Retinal pigment epithelial cell (primary cell): ENCODE measurements at regions not wholly inside any gene's neighbourhood (a gene's known extent, or its start where the extent isn't known, plus 50 kb on each side); places are given as distances from the start of the nearest gene placed in this dataset.
A peak's percentile ranks its signal among the peaks of the same experiment; 100 is the strongest.

Experiments
- DNase-seq: peaks from one replicate; pipeline ENCODE4 v3.0.0-alpha.2; 2010; ENCODE audit warnings: low read depth
- H3K4me3 ChIP-seq: 2 replicates; pipeline ENCODE4 v1.5.1; 2011; ENCODE audit warnings: mild to moderate bottlenecking, low read length, control low read depth, moderate library complexity
- TF ChIP-seq, protein P1 (sequence below): conservative IDR thresholded peaks from 2 replicates; pipeline ENCODE4 v1.5.1; 2011; ENCODE audit warnings: low read depth, low read length, control low read depth, inconsistent platforms

DNA sequence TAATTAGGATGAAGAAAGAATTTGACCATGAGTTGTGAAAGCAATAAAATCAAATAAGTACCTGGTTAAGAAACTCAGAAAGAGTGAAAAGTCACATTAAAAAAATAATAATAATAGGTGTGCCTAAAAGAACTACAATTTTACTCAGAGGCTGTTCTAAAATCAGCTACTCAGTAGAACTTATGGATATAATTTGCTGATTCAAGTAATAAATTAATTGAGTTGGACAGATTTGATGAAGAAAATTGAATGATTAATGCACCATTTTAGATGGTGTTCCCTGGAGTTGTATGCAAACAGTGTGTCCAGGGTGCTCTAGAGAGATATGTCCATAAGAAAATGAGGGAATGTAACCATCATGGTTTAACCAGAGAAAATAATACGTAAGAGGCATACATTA lies 2852.5 kb downstream of the PCDH9 start:
- no peak for DNase-seq
- H3K4me3 ChIP-seq = no peak overlapping the region
- TF ChIP-seq, protein P1, sequence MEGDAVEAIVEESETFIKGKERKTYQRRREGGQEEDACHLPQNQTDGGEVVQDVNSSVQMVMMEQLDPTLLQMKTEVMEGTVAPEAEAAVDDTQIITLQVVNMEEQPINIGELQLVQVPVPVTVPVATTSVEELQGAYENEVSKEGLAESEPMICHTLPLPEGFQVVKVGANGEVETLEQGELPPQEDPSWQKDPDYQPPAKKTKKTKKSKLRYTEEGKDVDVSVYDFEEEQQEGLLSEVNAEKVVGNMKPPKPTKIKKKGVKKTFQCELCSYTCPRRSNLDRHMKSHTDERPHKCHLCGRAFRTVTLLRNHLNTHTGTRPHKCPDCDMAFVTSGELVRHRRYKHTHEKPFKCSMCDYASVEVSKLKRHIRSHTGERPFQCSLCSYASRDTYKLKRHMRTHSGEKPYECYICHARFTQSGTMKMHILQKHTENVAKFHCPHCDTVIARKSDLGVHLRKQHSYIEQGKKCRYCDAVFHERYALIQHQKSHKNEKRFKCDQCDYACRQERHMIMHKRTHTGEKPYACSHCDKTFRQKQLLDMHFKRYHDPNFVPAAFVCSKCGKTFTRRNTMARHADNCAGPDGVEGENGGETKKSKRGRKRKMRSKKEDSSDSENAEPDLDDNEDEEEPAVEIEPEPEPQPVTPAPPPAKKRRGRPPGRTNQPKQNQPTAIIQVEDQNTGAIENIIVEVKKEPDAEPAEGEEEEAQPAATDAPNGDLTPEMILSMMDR = no peak

DNA sequence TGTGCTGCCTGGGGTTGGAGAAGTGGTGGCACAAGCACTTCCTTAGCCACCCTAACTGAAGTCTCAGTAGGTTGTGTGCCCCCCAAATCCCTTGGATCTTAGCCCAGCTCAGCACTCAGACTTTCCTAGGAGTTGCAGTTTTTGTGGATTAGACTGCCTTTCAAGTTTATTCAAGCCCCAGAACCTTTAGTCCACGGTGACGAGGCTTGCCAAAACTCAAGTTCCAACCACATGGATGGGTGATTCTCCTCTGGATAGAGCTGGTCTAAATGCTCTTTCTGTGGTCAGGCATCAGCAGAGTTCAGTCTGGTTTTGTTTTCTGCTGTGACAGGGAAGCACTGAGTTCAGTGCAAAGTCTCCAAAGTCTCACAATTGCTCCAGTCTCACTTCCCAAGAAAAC lies 2858.7 kb downstream of the PCDH9 start:
- no peak for DNase-seq
- H3K4me3 ChIP-seq = no peak overlapping the region
- TF ChIP-seq, protein P1 = no peak

DNA sequence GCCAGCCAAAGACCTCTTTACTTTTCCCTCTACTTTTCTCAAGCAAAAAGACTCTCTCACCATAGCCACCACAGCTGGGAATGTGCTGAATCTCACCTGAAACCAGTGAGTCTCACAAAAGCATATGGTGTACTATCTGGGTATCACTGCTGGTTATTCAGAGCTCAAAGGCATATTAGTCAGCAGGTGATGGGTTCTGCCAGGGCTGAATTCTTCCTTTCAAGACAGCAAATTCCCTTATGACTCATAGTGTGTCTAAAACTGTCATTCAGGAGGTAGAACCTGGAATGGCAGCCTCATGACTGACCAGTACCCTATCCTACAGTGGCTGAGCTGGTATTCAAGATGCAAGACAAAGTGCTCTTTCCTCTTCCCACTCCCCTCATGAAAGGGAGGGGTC lies 2859.1 kb downstream of the PCDH9 start:
- no peak for DNase-seq
- no peak overlapping the region for H3K4me3 ChIP-seq
- TF ChIP-seq, protein P1 = no peak

GRCh38 chr13:64369121-64369520 lies 2861.0 kb downstream of the PCDH9 start:
- DNase-seq = no peak
- TF ChIP-seq, protein P1 = no peak
- H3K4me3 ChIP-seq = no peak overlapping the region

- TF ChIP-seq, protein P1 = no peak
- no peak overlapping the region for H3K4me3 ChIP-seq
- DNase-seq = no peak
These were observed 2867.6 kb downstream of the PCDH9 start for GRCh38 chr13:64362564-64362963.

DNA sequence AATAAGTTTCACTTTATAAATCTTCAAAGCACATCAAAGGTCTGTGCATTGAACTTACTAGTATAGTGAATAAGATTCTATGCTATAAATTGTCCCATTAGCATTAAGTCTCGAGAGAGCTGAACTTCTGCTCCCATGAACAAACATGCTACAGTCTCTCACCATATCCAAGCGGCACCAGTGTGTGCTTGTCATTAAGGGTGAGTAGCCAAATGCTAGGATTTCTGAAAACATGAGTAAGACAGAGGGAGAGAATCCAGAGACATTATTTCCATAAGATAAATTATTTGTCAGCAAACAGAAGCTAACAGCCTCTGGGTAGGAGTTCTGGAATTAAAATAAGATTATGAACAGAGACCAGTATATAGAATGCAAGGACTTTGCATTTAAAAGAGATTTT lies 2882.5 kb downstream of the PCDH9 start:
- no peak overlapping the region for H3K4me3 ChIP-seq
- TF ChIP-seq, protein P1 = no peak
- peak; percentile 23 for DNase-seq

- no peak overlapping the region for H3K4me3 ChIP-seq
- DNase-seq = no peak
- TF ChIP-seq, protein P1 = no peak
These were observed 2890.6 kb downstream of the PCDH9 start for GRCh38 chr13:64339373-64340063.
